Body of pancreas (tissue), 4 donors: ENCODE measurements at regions not wholly inside any gene's neighbourhood (a gene's known extent, or its start where the extent isn't known, plus 50 kb on each side); places are given as distances from the start of the nearest gene placed in this dataset.

ENCODE experiments used
- CTCF ChIP-seq, 7 experiments: fragments of 450-650 bp in 4 of 7; fragments of 200-600 bp in 3 of 7; sonication (generic) in 3 of 7; IDR thresholded peaks; one replicate each; pipeline ENCODE4 v1.5.1; 2016 to 2019; ENCODE audit warnings: antibody characterized with exemption in 7 of 7
- POLR2A ChIP-seq, 3 donors: fragments of 450-650 bp; IDR thresholded peaks; one replicate each; pipeline ENCODE4 v1.6.1; 2016; ENCODE audit warnings: antibody characterized with exemption in 3 of 3, mild to moderate bottlenecking in 2 of 3

- TF ChIP-seq CTCF (IDR thresholded peaks at IDR 0.05) = no peak
- no peak for TF ChIP-seq POLR2A (IDR thresholded peaks at IDR 0.05)
Measured at GRCh38 chr22:48511211-48511610, 1316.5 kb downstream of the BRD1 start.
